OCI-LY7 (cell line): ENCODE measurements at regions not wholly inside any gene's neighbourhood (a gene's known extent, or its start where the extent isn't known, plus 50 kb on each side); places are given as distances from the start of the nearest gene placed in this dataset.

Experiments
- CTCF ChIP-seq: fragments of 200-600 bp; sonication (generic); conservative IDR thresholded peaks from 2 replicates; pipeline ENCODE4 v1.5.1; 2014; ENCODE audit warnings: mild to moderate bottlenecking, antibody characterized with exemption, low read length, moderate library complexity, mixed read lengths
- EZH2phosphoT487 ChIP-seq: fragments of 200-600 bp; sonication (generic); IDR thresholded peaks from 2 replicates; pipeline ENCODE4 v1.6.1; 2018; ENCODE audit warnings: low read depth, borderline replicate concordance, mild to moderate bottlenecking, mixed run types, antibody characterized with exemption, low read length, moderate library complexity, mixed read lengths

- TF ChIP-seq CTCF: no peak
- no peak for TF ChIP-seq EZH2phosphoT487
Measured at GRCh38 chr7:81516898-81517297, 252.9 kb downstream of the HGF start.
